ENCODE measurements at regions not wholly inside any gene's neighbourhood (a gene's known extent, or its start where the extent isn't known, plus 50 kb on each side); places are given as distances from the start of the nearest gene placed in this dataset.

DNA sequence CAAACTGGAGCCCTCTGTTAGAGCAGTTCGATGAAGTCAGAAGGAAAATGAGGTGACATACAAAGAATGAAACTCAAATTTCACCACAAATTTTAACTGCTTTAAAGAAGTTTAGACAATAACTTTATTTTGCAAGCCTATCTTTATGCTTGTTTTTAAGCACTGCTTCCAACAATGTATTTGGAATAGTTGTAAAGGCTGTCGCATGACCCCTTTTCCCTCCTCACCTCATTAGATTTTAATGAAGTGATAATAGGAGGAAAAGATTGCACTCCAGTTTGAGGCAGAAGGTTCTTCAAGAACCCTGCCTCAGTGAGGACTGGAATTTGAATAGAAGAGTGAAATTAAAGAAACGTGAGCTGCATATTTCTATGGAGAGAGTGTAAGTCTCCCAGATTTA, 386.1 kb upstream of the NR3C2 start:
- H3K27ac ChIP-seq, result no peak overlapping the region
- no peak overlapping the region for H3K4me2 ChIP-seq
- H4K20me1 ChIP-seq (ENCODE audit: insufficient read depth), result no peaks in the 10 kb centered on the region
- no peaks in the 10 kb centered on the region for H3K27me3 ChIP-seq (ENCODE audit: insufficient read depth, low read depth)
- no peak overlapping the region for H3K4me3 ChIP-seq (IDR thresholded peaks at IDR 0.05; ENCODE audit: insufficient read depth, low read depth, low read length)
- no peaks in the 10 kb centered on the region for H3K4me1 ChIP-seq (ENCODE audit: low read depth, poor library complexity, severe bottlenecking)
- H3K9ac ChIP-seq, result no peak overlapping the region
- no peaks in the 10 kb centered on the region for H3K79me2 ChIP-seq (ENCODE audit: insufficient read depth, low read depth)
- H2AFZ ChIP-seq (ENCODE audit: low read depth), result no peak overlapping the region
- TF ChIP-seq, protein P1, sequence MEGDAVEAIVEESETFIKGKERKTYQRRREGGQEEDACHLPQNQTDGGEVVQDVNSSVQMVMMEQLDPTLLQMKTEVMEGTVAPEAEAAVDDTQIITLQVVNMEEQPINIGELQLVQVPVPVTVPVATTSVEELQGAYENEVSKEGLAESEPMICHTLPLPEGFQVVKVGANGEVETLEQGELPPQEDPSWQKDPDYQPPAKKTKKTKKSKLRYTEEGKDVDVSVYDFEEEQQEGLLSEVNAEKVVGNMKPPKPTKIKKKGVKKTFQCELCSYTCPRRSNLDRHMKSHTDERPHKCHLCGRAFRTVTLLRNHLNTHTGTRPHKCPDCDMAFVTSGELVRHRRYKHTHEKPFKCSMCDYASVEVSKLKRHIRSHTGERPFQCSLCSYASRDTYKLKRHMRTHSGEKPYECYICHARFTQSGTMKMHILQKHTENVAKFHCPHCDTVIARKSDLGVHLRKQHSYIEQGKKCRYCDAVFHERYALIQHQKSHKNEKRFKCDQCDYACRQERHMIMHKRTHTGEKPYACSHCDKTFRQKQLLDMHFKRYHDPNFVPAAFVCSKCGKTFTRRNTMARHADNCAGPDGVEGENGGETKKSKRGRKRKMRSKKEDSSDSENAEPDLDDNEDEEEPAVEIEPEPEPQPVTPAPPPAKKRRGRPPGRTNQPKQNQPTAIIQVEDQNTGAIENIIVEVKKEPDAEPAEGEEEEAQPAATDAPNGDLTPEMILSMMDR (conservative IDR thresholded peaks at IDR 0.05; ENCODE audit: low read depth, low read length), result no peak
- H3K36me3 ChIP-seq (ENCODE audit: insufficient read depth), result no peaks in the 10 kb centered on the region

DNA sequence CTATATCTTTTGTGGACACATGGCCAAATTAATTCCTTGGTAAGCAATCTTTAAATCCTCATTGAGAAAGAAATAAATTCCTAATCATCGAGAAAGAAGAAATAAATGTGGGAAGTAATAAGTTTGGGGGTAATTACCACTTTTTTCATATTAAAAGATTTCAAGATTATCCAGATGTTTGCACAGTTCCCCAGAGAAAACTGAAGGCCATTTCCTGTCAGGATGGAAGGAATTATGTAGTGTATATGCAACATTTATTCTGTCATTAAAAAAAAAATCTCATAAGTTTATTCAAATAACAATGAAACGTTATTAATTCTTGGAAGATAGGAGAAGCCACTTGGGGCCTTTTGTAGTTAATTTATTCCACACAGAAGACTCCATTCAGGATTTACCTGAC, 385.6 kb upstream of the NR3C2 start:
- H3K79me2 ChIP-seq (ENCODE audit: insufficient read depth, low read depth), result no peaks in the 10 kb centered on the region
- no peak overlapping the region for H2AFZ ChIP-seq (ENCODE audit: low read depth)
- H3K27ac ChIP-seq, result no peak overlapping the region
- no peaks in the 10 kb centered on the region for H3K4me1 ChIP-seq (ENCODE audit: low read depth, poor library complexity, severe bottlenecking)
- H3K4me3 ChIP-seq (IDR thresholded peaks at IDR 0.05; ENCODE audit: insufficient read depth, low read depth, low read length), result no peak overlapping the region
- H3K27me3 ChIP-seq (ENCODE audit: insufficient read depth, low read depth), result no peaks in the 10 kb centered on the region
- H3K4me2 ChIP-seq, result no peak overlapping the region
- no peaks in the 10 kb centered on the region for H3K36me3 ChIP-seq (ENCODE audit: insufficient read depth)
- TF ChIP-seq, protein P1 (conservative IDR thresholded peaks at IDR 0.05; ENCODE audit: low read depth, low read length), result no peak
- H3K9ac ChIP-seq, result no peak overlapping the region
- H4K20me1 ChIP-seq (ENCODE audit: insufficient read depth), result no peaks in the 10 kb centered on the region

DNA sequence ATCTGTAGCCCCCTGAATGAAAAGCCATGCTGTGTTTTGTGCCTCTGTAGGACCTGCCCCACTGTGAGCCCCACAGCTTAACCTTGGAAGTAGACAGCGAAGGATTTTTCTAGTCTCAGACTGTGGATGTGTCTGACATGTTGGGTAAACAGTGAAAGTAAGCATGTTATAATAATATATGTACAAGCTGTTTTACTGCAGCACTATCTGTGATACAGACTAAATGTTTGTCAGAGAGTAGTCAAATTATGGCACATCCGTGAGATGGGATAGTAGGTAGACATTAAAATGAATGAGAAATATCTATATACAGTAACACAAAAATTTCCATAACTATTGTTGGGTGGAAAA, 381.2 kb upstream of the NR3C2 start:
- TF ChIP-seq, protein P1 (conservative IDR thresholded peaks at IDR 0.05; ENCODE audit: low read depth, low read length), result no peak
- H3K27ac ChIP-seq, result no peak overlapping the region
- H3K9ac ChIP-seq, result no peak overlapping the region
- no peaks in the 10 kb centered on the region for H4K20me1 ChIP-seq (ENCODE audit: insufficient read depth)
- no peaks in the 10 kb centered on the region for H3K79me2 ChIP-seq (ENCODE audit: insufficient read depth, low read depth)
- no peak overlapping the region for H3K4me2 ChIP-seq
- H3K27me3 ChIP-seq (ENCODE audit: insufficient read depth, low read depth), result no peaks in the 10 kb centered on the region
- H3K4me1 ChIP-seq (ENCODE audit: low read depth, poor library complexity, severe bottlenecking), result no peaks in the 10 kb centered on the region
- no peak overlapping the region for H2AFZ ChIP-seq (ENCODE audit: low read depth)
- no peaks in the 10 kb centered on the region for H3K36me3 ChIP-seq (ENCODE audit: insufficient read depth)
- no peak overlapping the region for H3K4me3 ChIP-seq (IDR thresholded peaks at IDR 0.05; ENCODE audit: insufficient read depth, low read depth, low read length)

DNA sequence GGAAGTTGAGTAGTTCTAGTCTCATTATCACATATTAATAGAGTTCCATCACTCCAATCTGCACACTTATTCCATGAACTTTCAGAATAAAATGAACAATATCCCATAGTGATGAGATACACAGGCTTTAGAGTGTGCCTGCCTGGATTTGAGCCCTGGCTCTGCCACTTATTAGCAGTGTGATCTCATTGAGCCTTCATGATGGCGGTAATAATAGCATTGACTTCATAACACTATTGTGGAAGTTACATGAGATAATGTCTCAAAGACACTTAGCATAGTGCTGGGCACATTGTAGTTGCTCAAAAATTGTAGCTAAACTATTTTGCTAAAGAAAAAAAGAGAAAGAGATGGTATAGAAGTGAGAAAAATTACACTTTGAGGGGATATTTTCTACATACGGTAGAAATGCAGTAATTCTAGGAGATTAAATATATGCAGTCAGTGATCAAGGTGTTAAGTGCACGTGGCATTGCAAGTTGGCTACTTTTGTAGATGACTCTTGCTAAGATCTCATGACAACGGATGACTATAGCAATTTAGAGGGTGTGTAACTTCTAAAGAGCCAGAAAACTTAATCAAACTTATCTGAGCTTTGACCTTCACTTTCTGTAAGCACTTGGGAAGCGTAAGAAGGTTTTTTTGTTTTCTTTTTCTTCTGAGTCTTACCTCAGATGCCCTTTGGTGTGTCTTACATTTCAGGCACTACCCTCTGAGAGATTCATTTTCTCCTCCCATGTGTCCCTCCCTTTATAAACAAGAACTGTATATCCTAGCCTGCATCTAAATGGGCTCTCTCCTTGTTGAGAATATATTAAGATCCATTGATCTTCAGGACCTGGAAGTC, 380.6 kb upstream of the NR3C2 start:
- H3K4me3 ChIP-seq (IDR thresholded peaks at IDR 0.05; ENCODE audit: insufficient read depth, low read depth, low read length), result no peak overlapping the region
- TF ChIP-seq, protein P1 (conservative IDR thresholded peaks at IDR 0.05; ENCODE audit: low read depth, low read length), result no peak
- H3K27ac ChIP-seq, result no peak overlapping the region
- H3K27me3 ChIP-seq (ENCODE audit: insufficient read depth, low read depth), result no peaks in the 10 kb centered on the region
- H3K79me2 ChIP-seq (ENCODE audit: insufficient read depth, low read depth), result no peaks in the 10 kb centered on the region
- H3K9ac ChIP-seq, result no peak overlapping the region
- H3K4me1 ChIP-seq (ENCODE audit: low read depth, poor library complexity, severe bottlenecking), result no peaks in the 10 kb centered on the region
- no peak overlapping the region for H2AFZ ChIP-seq (ENCODE audit: low read depth)
- no peaks in the 10 kb centered on the region for H4K20me1 ChIP-seq (ENCODE audit: insufficient read depth)
- no peak overlapping the region for H3K4me2 ChIP-seq
- H3K36me3 ChIP-seq (ENCODE audit: insufficient read depth), result no peaks in the 10 kb centered on the region
